ENCODE measurements at regions not wholly inside any gene's neighbourhood (a gene's known extent, or its start where the extent isn't known, plus 50 kb on each side); places are given as distances from the start of the nearest gene placed in this dataset.

DNA sequence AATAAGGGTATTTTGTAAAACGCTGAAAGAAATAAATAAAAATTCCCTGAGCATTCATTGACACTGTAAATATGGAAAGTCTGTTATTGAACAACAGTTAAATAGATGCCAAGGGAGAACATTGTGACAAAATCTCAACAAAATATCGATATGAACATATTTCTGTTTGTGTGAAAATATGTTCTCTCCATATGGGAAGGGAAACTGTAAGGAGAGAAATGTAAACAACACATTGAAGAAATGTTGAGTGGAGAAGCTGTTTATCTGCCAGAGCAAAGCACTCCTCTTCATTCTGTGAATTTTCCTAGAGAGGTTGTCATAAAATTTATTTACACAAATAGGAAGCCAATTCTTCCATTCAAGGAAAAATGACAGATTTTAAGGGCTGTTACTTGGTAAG is 57.1 kb upstream of the EOMES start:
- Histone ChIP-seq H3K27me3 (no peaks in the 10 kb centered on the region), H3K27ac (no peak overlapping the region), H3K9me3 (no peaks in the 10 kb centered on the region), H3K4me1 (no peaks in the 10 kb centered on the region), H3K36me3 (no peaks in the 10 kb centered on the region), H3K4me3 (no peak overlapping the region)
- TF ChIP-seq POLR2A (IDR thresholded peaks at IDR 0.05), result no peak
- TF ChIP-seq, protein P1, sequence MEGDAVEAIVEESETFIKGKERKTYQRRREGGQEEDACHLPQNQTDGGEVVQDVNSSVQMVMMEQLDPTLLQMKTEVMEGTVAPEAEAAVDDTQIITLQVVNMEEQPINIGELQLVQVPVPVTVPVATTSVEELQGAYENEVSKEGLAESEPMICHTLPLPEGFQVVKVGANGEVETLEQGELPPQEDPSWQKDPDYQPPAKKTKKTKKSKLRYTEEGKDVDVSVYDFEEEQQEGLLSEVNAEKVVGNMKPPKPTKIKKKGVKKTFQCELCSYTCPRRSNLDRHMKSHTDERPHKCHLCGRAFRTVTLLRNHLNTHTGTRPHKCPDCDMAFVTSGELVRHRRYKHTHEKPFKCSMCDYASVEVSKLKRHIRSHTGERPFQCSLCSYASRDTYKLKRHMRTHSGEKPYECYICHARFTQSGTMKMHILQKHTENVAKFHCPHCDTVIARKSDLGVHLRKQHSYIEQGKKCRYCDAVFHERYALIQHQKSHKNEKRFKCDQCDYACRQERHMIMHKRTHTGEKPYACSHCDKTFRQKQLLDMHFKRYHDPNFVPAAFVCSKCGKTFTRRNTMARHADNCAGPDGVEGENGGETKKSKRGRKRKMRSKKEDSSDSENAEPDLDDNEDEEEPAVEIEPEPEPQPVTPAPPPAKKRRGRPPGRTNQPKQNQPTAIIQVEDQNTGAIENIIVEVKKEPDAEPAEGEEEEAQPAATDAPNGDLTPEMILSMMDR (IDR thresholded peaks at IDR 0.05), result no peak
- no peak for DNase-seq
- 38% methylated on average over 2 of the region's 2 CpGs for WGBS (ENCODE audit: insufficient coverage, low coverage, low lambda C conversion rate, missing lambda C conversion rate)
- no peak for ATAC-seq
- intact Hi-C loops (cut with DNase I), result no loop called here

DNA sequence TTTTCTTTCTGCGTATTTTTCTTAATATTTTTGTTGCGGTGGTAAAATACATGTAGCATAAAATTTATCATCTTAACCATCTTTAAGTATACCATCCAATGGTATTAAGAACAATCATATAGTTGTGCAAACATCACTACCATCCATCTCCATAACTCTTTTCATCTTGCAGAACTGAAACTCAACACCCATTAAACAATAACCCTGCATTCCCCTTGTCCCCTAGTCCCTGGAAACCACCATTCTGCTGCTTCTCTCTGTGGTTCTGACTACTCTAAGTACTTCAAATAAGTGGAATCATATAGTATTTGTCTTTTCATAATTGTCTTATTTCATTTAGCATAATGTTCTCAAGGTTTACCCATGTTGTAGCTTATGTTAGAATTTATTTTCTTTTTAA is 67.3 kb upstream of the EOMES start:
- no peak overlapping the region for H3K4me3 ChIP-seq
- DNase-seq, result no peak
- no peaks in the 10 kb centered on the region for H3K9me3 ChIP-seq
- ATAC-seq, result no peak
- H3K4me1 ChIP-seq, result no peaks in the 10 kb centered on the region
- TF ChIP-seq POLR2A (IDR thresholded peaks at IDR 0.05), result no peak
- TF ChIP-seq, protein P1 (IDR thresholded peaks at IDR 0.05), result no peak
- no peaks in the 10 kb centered on the region for H3K27me3 ChIP-seq
- intact Hi-C loops (cut with DNase I), result no loop called here
- no peaks in the 10 kb centered on the region for H3K36me3 ChIP-seq
- WGBS (ENCODE audit: insufficient coverage, low coverage, low lambda C conversion rate, missing lambda C conversion rate), result 75% methylated on average over 2 of the region's 2 CpGs
- no peak overlapping the region for H3K27ac ChIP-seq

DNA sequence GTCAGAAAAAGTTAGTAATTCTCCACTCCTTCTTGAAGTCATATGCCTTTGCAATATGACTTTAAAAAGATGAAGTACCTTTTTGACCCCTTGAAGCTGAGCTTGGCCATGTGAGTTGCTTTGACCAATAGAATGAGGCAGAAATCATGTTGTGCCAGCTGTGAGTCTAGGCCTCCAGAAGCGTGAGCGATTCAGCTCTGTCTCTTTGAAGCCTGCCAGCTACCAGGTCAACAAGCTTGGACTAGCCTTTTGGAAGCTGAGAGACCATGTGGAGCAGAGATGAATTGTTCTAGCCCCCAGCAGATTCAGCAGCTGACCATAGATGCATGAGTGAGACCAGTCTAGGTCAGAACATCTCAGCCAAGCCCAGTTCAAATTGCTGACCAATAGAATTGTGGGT is 69.8 kb upstream of the EOMES start:
- no peaks in the 10 kb centered on the region for H3K9me3 ChIP-seq
- no peaks in the 10 kb centered on the region for H3K27me3 ChIP-seq
- WGBS (ENCODE audit: insufficient coverage, low coverage, low lambda C conversion rate, missing lambda C conversion rate), result 78% methylated on average over 2 of the region's 2 CpGs
- TF ChIP-seq, protein P1 (IDR thresholded peaks at IDR 0.05), result no peak
- TF ChIP-seq POLR2A (IDR thresholded peaks at IDR 0.05), result no peak
- DNase-seq (no peak), ATAC-seq (no peak)
- no peak overlapping the region for H3K27ac ChIP-seq
- H3K4me3 ChIP-seq, result no peak overlapping the region
- intact Hi-C loops (cut with DNase I), result no loop called here
- no peaks in the 10 kb centered on the region for H3K4me1 ChIP-seq
- H3K36me3 ChIP-seq, result no peaks in the 10 kb centered on the region

DNA sequence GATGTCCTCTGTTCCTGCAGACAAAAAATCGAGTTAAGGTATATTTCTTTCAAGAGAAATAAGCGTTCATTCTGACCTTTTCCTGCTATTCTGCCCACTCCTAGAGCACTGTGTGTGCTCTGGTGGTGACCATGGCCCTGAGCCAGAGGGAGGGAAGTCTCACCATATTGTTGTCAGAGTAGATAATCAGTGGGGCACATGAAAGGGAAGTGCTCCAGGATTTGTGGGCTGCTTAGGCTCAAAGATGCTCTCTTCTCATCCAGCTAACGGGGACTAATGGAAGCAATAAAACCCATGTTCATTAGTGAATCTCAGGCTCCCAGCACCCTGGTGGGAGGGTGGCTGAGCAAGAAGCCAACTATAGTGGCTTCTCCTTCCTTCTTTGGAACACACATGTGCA is 70.7 kb upstream of the EOMES start:
- Histone ChIP-seq H3K27me3 (no peaks in the 10 kb centered on the region), H3K36me3 (no peaks in the 10 kb centered on the region), H3K4me3 (no peak overlapping the region), H3K4me1 (no peaks in the 10 kb centered on the region), H3K9me3 (no peaks in the 10 kb centered on the region), H3K27ac (no peak overlapping the region)
- TF ChIP-seq, protein P1 (IDR thresholded peaks at IDR 0.05), result no peak
- TF ChIP-seq POLR2A (IDR thresholded peaks at IDR 0.05), result no peak
- ATAC-seq (no peak), DNase-seq (no peak)
- WGBS (ENCODE audit: insufficient coverage, low coverage, low lambda C conversion rate, missing lambda C conversion rate), result 11% methylated on average over 2 of the region's 3 CpGs
- intact Hi-C loops (cut with DNase I), result no loop called here

DNA sequence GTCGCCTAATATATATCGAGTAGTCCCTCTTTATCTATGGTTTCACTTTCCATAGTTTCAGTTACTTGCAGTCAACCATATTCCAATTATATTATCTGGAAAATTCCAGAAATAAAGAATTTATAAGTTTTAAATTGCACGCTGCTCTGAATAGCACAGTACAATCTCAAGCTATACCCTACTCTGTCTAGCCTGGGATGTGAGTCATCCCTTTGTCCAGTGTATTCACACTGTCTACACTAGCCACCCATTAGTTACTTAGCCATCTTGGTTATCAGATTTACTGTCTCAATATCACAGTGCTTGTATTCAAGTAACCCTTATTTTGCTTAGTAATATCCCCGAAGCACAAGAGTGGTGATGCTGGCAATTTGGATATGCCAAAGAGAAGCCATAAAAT is 72.1 kb upstream of the EOMES start:
- TF ChIP-seq, protein P1 (IDR thresholded peaks at IDR 0.05), result no peak
- TF ChIP-seq POLR2A (IDR thresholded peaks at IDR 0.05), result no peak
- ATAC-seq (no peak), DNase-seq (no peak)
- no peaks in the 10 kb centered on the region for H3K27me3 ChIP-seq
- WGBS (ENCODE audit: insufficient coverage, low coverage, low lambda C conversion rate, missing lambda C conversion rate), result 76% methylated on average over 4 of the region's 4 CpGs
- H3K4me3 ChIP-seq, result no peak overlapping the region
- H3K4me1 ChIP-seq, result no peaks in the 10 kb centered on the region
- H3K36me3 ChIP-seq, result no peaks in the 10 kb centered on the region
- H3K27ac ChIP-seq, result no peak overlapping the region
- intact Hi-C loops (cut with DNase I), result no loop called here
- H3K9me3 ChIP-seq, result no peaks in the 10 kb centered on the region
